ENCODE measurements at regions not wholly inside any gene's neighbourhood (a gene's known extent, or its start where the extent isn't known, plus 50 kb on each side); places are given as distances from the start of the nearest gene placed in this dataset.

GRCh38 chr14:71702786-71703185, 229.4 kb upstream of the RGS6 start:
- TF ChIP-seq CTCF (IDR thresholded peaks at IDR 0.05 in 4 of 5, conservative IDR thresholded peaks at IDR 0.05 in 1 of 5) (no peak), POLR2A (IDR thresholded peaks at IDR 0.05) (no peak)

Measured in gastrocnemius medialis (tissue), 4 donors.